IPS-NIHi11 (cell line): ENCODE measurements at regions not wholly inside any gene's neighbourhood (a gene's known extent, or its start where the extent isn't known, plus 50 kb on each side); places are given as distances from the start of the nearest gene placed in this dataset.
A peak's percentile ranks its signal among the peaks of the same experiment; 100 is the strongest.

Experiments
- DNase-seq: peaks from one replicate; pipeline ENCODE4 v3.0.0; 2012; ENCODE audit warnings: mixed read lengths, low spot score

DNA sequence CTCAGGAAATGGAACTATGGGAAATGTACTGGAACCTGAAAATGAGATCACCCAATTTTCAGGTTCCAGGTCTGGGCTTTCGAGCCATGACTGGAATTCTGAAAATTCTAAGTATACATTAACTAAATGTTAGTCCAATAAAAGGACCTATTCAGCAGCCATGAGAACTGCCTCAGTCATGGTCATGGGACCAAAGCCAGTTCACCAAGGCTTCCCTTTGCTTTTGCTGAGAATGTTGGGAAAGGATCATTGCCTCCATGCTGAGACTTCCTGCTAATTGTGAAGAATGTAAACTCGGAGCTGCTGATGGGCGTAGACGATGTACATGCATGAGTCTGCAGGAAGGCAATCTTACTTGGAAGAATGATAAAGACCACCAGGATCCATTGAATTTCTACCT lies 624.4 kb upstream of the SOX11 start:
- no peak for DNase-seq

DNA sequence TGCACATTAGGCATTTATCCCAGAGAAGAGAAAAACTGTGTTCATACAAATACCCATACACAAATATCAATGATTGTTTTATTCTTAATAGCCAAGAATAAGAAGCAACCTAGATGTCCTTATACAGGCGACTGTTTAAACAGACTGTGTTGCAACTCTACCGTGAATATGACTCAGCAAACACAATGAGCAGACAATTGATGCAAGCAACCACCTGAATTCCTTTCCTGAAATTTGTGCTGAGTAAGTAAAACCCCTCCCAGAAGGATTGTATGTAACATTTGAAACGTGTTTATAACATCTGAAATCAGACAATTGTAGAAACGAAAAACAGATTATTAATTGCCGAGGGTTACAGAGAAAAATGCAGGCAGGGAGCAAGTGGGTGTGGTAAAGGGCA lies 621.9 kb upstream of the SOX11 start:
- no peak for DNase-seq

DNA sequence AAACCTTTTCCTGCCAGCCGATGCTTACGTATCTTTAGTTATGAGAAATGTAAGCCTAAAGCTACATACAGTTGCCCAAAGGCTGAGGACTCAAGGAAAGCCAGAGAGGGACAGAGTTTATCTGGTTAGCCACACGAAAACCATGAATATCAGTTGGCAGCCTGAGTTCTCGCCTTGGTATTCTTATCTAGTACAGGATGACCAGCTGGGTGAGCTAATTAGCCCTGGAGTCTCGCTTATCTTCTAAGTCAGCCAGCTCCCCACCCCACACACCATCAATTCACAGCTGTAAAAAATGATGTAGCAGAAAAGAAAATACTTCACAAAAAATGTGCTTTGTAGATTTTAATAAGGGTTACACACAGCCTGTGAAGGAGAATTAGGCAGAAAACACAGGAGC lies 617.5 kb upstream of the SOX11 start:
- DNase-seq: no peak

DNA sequence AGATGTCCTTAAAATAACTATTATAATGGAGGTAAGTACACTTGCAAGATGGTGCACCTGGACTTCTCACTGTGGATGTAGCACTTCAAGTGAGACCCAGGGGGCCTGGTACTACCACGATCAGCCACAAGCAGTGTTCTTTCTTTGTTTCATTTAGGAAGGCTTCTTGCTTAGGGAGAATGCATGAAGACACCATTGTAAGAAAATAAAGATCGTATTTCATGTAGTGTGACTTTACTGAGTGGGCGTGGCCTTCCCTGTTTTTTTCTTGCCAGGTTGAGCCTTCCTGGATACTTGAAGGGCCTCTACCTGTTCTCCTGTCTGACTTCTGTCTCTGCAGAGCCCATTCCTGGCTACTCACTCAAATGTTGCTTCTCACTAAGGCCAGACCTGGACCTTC lies 615.6 kb upstream of the SOX11 start:
- peak; percentile 10 for DNase-seq

DNA sequence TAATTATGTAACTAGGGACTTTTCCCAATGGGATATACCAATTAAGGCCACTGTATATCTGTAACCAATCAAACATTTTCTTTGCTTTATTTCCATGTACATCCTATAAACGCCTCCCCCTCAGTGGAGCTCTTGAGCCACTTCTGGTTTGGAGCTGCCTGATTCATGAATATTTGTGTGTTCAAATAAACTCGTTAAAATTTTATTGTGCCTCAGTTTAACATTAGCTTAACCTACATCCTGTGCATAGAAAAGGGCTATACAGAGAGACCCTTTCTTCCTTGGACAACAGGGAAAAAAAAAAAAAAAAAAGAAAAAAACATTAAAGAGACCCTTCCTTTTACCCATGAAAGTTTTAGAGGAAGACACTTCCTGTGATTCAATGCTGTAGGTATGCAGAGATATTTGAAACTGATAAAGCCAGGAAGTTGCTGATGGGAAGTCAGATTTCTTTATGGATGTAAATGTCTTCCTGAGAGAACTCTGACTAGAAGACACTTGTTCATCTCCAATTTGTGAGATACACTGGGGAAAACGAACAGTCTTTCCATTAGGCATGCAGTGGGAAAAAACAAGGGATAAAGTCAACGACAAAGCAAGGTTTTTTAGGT lies 614.6 kb upstream of the SOX11 start:
- DNase-seq: no peak

DNA sequence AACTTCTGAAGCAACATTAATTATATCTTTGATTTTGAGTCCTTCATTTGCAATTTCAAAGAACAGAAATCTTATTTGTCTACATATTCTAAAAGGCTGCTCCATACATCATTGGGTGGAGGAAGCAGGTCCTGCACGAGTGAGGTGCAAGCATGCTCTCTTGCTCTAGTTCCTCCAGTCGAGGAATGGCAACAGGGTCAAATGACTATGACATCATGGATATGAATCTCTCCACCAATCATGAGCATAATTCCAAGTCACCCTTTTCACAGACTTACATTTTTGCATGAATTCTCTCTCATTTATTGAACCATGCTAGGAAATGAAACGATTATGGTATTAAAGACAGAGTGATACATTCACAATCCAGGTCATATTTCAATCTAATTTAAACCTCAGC lies 608.8 kb upstream of the SOX11 start:
- no peak for DNase-seq

DNA sequence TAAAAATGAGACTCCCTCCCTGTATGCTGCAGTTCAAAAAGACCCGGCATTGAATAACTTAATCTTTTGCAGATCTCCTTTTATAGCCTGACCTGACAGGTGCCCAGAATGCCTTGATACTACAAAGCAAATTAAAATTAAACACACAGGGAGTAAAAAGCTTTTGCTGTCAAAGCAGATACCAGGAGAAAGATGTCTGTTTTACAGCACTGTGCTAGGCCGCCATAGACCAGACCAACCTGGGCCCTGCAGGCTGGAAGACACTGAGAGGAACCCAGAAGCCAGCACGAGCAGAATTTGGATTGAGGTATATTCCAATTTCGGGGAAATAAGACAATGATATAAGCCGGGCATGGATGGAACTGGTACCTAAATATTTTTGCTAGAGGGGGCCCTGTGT lies 602.8 kb upstream of the SOX11 start:
- DNase-seq: no peak

DNA sequence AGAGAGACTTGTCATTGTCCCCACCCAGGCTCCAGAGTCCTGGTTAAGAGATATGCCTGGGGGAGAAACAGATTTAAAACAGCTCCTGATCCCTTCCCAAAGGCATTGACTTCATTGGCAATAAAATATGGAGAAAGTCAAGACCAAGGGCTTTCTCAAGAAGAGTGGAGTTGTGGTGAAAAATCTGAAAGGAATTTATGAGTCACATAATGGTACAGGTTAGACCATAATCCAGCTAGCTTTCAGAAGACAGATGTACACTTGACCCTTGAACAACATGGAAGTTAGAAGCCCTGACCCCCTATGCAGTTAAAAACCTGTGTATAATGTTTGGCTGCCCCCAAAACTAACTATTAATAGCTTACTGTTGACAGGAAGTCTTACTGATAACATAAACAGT lies 599.1 kb upstream of the SOX11 start:
- DNase-seq: no peak

DNA sequence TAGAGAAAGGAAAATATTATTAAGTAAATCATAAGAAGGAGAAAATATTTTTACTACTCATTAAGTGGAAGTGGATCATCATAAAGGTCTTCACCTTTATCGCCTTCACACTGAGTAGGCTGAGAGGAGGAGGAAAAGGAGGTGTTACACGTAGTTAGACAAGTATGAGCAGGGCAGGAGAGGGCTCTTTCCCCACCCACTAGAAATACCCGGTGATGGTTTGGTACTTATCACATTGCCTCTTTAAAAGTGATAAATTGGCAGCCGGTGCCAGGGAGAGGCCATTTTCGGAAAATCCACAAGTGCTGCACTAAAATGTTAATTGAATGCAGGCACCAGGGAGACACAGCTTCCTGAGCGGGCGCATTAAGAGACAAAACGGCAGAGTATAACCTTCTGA lies 598.7 kb upstream of the SOX11 start:
- DNase-seq: no peak

DNA sequence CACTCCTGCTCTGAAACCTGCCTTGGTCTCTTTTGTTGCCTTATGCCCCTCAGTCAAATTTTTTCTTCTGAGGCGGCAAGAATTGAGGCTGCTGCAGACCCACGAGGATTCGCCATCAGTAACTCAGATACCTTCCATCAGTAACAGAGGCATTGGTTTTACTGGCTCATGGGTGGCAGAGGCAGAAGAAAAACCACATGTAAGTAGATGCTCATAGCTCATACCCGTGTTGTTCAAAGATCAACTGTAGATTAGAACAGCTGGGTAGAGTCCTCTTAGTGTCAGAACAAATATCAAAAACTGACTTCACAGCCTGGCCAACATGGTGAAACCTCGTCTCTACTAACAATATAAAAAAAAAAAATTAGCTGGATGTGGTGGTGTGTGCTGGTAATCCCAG lies 598.0 kb upstream of the SOX11 start:
- no peak for DNase-seq

DNA sequence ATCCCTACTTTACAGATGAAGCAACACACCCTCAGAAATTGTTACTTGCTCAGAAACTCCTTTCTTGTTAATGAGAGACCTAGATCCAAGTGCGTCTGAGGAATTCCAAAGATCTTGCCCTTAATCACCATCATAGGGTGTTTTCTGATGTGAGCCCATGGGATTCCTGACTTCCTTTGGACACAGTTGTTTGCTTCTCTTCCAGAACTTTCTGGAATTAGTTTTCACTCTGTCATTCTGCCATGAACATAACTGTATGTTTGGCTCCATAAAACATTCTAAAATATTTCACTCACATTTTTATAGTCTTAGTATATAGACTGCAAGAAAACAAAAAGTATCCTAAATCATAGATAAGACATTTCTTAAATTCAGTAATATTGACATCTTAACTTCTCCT lies 593.9 kb upstream of the SOX11 start:
- no peak for DNase-seq

DNA sequence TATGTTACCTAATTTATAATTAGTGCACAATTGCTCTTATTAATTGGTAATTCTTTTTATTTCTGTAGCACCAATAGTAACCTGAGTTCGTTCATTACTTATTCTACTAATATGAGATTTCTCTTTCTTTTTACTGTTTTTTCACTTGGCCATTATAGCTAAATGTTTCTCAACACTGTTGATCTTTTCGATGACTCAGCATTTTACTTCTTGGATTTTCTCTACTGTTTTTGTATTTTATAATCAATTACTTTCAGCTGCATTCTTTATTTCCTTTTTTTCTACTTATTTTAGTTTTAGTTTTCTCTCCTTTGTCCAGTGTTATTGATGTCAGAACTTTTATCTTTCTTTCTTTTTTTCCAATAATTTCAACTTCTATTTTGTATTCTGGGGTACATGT lies 589.4 kb upstream of the SOX11 start:
- no peak for DNase-seq

DNA sequence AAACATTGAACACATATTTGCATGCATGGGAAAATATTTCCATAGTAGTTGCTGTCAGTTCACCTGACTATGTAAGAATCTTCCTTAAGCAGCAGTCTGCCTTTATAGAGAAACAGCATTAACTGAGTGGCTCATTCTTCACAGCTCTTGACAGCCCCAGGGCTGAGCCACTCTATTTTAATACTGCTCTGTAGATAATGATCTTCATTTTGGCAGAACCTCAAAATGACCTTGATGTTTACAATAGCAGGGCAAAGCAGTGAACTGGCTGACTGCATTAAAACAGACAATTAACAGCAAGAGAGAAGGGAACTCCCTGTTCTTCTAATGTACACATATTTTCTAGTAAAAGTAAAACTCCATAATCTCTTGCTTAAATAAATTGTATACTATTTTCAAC lies 580.6 kb upstream of the SOX11 start:
- DNase-seq: no peak

DNA sequence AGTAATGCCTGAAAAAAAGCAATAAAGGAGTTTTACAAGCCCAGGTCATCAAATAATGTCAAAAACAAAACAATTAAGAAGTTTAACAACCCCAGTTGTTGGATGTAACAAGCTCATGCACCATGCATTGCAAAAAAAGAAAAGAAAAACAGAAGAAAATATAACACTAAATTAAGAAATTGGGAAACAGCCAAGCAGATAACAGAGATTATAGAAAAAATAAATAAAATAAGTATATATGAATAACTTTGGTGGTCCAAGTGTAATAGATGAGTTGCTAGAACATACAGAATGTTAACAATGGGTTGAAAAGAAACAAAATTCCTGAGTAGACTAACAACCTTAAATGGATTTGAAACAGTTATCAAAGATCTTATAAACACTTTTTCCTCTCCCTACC lies 573.1 kb upstream of the SOX11 start:
- DNase-seq: no peak

DNA sequence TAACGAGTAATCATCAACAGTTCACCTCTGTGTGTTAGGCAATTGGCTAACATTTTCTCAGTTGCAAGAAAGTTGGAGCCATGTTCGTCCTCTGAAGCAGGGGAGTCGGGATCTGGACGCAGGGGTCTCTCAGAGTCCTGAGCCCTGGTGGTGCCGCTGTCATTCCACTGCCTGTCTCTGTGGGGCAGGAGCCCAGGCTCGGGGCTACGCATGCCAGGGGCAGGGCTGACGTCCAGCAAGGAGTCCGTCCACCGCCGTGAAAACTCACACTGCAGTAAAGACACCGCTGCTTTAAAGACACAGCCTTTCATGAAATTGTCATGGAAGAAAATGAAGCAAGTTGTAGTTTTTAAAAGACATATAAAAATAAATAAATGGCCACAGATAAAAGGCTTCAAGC lies 571.1 kb upstream of the SOX11 start:
- no peak for DNase-seq

DNA sequence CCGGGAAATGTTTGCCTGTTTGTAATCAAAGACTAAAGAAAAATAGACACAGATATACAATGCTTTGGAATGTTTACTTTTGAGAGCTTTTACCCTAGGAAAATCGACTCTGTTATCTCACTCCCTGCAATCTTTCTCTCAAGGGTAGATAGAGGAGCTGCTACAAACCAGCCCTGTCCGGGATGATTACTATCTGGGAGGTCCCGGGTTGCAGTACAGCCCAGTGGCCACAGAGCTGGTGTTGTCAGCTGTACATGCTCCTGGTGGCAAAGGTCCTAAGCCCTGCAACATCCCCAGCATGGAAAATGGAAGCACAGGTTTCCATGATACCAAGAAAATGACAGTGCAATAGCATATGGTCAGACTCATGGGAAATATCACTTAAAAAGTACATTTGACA lies 570.5 kb upstream of the SOX11 start:
- peak; percentile 41 for DNase-seq

DNA sequence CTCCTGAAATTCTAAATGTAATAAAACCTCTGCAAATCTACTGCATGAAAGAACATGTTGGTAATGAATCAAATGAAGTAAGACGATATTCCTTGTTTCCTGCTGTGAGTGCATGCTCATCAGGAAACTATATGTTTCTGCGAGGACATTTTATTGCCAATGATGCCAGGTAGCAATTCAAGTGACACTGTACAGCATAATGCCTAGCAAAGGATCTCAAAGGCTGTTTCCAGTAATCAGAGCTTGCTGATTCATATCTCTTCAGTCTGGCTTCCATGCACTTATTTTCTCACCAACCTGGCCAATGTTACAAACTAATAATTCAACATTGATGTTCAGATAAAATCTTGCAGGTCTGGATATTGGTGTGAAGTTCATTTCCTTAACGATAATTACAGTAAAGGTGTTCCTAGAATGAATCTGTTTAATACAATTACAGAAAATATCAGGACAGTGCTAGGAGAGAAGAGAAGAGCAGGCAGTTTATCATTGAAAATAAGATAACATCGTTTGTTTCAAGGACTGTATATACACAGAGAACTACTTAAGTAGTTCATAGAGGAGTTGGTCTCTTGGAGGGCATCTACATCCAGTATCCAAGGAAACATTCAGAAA lies 568.5 kb upstream of the SOX11 start:
- no peak for DNase-seq

DNA sequence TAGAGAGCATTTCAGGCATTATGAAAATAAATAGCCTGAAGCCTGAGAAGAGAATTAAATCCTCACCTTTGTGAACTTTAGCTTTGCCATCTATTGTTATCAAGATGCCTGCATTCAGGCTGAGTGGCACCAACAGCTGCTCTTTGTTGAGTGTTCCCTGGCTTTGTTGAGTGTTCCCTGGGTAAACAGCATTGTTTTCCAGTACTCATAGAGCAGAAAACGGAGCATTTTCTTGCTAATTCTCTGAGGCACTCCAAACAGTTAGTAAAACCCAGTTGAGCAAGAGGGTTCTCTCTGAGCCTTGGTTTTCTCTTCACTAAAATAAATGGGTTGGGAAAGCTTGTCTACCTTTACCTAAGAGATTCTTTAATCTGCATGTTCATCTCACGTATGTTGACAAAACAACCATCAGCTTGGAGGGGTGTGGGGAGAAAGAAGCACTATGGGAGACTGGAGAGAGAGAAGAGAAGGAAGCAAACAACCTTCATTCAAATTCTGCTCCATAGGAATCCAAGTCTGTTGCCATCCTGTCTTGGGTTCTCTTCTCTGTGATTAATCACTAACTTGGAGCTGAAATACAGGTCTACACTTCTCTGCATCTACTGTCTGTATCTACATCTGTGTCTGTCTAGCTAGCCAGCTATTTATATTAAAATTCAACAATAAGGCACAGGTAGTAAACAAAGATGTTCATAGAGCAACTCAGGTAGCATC lies 567.0 kb upstream of the SOX11 start:
- peak; percentile 37 for DNase-seq

DNA sequence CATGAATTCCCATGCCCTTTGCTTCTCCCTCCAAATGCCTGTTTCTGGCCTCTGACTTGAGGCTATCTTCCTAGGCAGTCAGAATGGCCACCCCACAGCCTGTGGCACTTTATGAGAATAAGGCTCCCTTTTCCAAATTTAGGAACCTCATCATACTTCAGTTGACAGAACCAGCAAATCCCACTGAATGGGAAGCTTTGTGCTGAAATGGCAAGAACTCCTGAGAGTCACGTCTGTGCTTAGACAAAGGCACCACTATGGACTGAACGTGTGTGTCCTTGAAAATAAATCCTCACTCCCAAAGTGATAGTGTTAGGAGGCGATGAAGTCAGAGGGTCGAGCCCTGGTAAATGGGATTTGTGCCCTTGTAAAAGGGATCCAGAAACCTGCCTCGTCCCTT lies 559.9 kb upstream of the SOX11 start:
- no peak for DNase-seq

DNA sequence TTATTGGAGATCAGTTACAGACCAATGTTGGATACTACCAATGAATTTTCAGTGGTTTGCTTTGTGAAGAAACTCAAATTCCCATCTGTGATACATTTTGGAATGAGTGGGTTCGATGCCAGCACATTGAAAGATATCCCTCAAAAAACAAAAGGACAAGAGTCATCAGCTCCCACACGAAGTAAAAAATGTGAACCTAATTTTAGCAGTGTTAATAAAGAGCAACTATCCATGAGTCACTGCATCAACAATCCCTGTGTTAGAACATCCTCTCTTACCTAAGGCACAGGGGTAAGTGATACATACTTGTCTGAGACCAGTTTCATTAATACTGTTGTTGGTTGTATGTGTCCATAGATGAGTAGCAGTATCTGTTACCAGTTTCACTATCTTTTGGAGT lies 551.8 kb upstream of the SOX11 start:
- no peak for DNase-seq

DNA sequence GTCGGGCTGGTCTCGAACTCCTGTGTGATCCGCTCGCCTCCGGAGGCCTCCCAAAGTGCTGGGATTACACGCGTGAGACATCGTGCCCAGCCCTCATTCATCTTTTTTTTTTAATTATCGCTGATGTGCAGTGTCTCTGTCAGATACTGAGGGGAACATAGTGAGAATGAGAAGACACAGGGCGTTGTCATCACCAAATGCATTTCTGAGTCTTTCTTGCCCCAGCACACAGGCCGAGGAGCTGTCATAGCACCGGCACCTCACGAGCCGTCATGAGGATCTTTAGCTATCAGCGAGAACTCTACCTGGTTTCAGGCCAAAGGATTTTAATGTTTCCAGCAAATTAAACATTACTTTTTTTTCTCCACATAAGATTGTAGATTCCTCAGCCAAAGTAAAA lies 548.0 kb upstream of the SOX11 start:
- DNase-seq: no peak

DNA sequence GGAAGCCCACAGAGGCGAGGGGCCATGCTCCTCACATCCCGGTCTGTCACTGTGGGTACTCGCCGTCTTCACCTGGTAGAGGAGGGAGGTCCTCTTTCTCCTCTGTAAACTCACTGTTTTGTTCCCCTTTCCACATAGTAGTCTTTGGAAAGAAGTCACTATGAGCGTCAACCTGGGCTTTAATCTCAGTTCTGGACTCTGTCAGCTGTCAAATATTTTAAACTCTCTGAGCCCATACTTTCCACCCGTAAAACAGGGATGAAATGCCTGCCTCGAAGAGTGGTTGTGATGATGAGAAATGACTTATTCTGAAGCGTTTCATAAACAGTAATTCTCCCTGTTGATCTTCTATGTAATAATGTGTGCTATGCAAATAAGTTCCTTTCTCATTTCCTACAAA lies 547.1 kb upstream of the SOX11 start:
- DNase-seq: no peak

DNA sequence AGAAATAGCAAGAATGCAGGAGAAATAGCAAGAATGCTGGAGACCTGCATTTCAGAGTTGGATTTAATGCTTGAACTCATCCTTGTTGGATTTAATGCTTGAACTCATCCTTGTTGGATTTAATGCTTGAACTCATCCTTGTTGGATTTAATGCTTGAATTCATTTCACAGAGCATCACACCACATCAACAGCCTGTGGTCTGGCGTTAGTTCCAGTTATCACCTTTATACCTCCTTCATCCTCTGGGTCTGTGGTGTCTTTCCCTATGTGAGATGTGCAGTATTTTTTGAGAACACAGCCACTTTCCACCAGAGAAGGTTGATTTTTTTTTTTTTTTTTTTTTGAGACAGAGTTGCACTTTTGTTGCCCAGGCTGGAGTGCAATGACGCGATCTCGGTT lies 546.4 kb upstream of the SOX11 start:
- no peak for DNase-seq
